ENCODE measurements at regions not wholly inside any gene's neighbourhood (a gene's known extent, or its start where the extent isn't known, plus 50 kb on each side); places are given as distances from the start of the nearest gene placed in this dataset.

DNA sequence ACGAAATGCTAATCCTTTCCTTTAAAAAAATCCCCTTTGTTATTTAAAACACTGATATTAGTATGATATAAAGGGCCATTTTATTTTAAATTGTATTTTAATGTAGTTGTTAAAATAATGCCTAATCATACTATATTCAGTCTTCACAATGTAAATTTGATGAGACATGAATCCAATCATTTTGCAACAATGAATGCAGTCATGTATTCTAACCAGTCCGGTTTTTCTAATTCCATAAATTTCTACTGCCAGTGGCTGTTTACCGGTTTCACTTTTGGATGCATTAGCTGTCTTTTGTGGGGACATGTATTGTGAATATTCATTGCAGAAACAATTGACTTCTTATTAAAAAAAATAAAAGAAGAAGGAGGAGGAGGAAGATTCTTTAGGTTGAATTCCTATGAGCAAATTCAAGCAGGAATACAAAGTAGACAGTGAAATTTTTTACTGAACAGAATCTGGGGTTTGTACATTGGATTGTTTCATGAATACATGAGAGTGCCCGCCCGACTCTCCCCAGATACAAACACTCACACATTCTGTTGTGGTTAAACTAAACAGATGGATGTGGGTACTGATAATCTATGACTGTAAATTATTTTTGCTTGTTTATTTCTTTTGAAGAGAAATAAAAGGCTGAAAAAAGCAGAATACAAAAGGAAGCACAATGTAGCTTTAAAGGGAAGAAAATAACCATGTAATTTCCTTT lies 624.8 kb upstream of the PTBP2 start:
- TF ChIP-seq, protein P1, sequence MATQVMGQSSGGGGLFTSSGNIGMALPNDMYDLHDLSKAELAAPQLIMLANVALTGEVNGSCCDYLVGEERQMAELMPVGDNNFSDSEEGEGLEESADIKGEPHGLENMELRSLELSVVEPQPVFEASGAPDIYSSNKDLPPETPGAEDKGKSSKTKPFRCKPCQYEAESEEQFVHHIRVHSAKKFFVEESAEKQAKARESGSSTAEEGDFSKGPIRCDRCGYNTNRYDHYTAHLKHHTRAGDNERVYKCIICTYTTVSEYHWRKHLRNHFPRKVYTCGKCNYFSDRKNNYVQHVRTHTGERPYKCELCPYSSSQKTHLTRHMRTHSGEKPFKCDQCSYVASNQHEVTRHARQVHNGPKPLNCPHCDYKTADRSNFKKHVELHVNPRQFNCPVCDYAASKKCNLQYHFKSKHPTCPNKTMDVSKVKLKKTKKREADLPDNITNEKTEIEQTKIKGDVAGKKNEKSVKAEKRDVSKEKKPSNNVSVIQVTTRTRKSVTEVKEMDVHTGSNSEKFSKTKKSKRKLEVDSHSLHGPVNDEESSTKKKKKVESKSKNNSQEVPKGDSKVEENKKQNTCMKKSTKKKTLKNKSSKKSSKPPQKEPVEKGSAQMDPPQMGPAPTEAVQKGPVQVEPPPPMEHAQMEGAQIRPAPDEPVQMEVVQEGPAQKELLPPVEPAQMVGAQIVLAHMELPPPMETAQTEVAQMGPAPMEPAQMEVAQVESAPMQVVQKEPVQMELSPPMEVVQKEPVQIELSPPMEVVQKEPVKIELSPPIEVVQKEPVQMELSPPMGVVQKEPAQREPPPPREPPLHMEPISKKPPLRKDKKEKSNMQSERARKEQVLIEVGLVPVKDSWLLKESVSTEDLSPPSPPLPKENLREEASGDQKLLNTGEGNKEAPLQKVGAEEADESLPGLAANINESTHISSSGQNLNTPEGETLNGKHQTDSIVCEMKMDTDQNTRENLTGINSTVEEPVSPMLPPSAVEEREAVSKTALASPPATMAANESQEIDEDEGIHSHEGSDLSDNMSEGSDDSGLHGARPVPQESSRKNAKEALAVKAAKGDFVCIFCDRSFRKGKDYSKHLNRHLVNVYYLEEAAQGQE (IDR thresholded peaks at IDR 0.05; ENCODE audit: insufficient replicate concordance, low read depth), result no peak
- TF ChIP-seq, protein P2, sequence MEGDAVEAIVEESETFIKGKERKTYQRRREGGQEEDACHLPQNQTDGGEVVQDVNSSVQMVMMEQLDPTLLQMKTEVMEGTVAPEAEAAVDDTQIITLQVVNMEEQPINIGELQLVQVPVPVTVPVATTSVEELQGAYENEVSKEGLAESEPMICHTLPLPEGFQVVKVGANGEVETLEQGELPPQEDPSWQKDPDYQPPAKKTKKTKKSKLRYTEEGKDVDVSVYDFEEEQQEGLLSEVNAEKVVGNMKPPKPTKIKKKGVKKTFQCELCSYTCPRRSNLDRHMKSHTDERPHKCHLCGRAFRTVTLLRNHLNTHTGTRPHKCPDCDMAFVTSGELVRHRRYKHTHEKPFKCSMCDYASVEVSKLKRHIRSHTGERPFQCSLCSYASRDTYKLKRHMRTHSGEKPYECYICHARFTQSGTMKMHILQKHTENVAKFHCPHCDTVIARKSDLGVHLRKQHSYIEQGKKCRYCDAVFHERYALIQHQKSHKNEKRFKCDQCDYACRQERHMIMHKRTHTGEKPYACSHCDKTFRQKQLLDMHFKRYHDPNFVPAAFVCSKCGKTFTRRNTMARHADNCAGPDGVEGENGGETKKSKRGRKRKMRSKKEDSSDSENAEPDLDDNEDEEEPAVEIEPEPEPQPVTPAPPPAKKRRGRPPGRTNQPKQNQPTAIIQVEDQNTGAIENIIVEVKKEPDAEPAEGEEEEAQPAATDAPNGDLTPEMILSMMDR (IDR thresholded peaks at IDR 0.05; ENCODE audit: insufficient read depth, low read length), result no peak
- TF ChIP-seq SPI1 (IDR thresholded peaks at IDR 0.05; ENCODE audit: borderline replicate concordance, low read depth), result no peak
- no peak for TF ChIP-seq POLR2AphosphoS5 (IDR thresholded peaks at IDR 0.05; ENCODE audit: low read depth)
- TF ChIP-seq GABPA (IDR thresholded peaks at IDR 0.05; ENCODE audit: low read depth), result no peak

DNA sequence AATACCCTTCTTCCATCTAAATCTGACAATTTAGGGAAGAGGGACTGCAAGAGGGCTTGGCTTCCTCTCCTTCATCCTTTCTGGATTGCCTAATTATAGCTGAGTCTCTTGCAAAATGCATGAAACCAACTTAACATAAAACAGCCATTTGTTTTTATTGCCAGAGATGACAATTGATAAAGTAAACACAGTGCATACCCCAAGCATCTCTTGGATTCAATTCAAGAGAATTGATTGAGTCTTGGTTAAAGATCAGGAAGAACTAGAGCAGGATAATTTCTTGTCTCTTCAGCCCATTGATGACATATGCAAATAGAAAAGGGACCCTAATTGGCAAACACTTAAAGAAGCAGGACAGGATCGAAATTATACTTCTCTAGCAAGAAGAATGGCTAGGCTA lies 617.1 kb upstream of the PTBP2 start:
- Histone ChIP-seq H3K27me3 (ENCODE audit: insufficient read depth, poor library complexity, severe bottlenecking) (no peaks in the 10 kb centered on the region), H3K4me3 (replicated peaks; ENCODE audit: insufficient read depth, low read length) (no peak overlapping the region), H3K27ac (replicated peaks) (no peak overlapping the region)
- no peak for TF ChIP-seq POLR2AphosphoS5 (IDR thresholded peaks at IDR 0.05; ENCODE audit: low read depth)
- TF ChIP-seq, protein P1 (IDR thresholded peaks at IDR 0.05; ENCODE audit: insufficient replicate concordance, low read depth), result no peak
- DNase-seq (ENCODE audit: low read depth in 1 of 2, low spot score in 1 of 2), result no peak

More for the DNA sequence above, 624.8 kb upstream of the PTBP2 start:
- DNase-seq (ENCODE audit: low read depth in 1 of 2, low spot score in 1 of 2), result no peak
- no peak overlapping the region for H3K4me3 ChIP-seq (replicated peaks; ENCODE audit: insufficient read depth, low read length)
- H3K27me3 ChIP-seq (ENCODE audit: insufficient read depth, poor library complexity, severe bottlenecking), result no peaks in the 10 kb centered on the region
- H3K27ac ChIP-seq (replicated peaks), result no peak overlapping the region

DNA sequence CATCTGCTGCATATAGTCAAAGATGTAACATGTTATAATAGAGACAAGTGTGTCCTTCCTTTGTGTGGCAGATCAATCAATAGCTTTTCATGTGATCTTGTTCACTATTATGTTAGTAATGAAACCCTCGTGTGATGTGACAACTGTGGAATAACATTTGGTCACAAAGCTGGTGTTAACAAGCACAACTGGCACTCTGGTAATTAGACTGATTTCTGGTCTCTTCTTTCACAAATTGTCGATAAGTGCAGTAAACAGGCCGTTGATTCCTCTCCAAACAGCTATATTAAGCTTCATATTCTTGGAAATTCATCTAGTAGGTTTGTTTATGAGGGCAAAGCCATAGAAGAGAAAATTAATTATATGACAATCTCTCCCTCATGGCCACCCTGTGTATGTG lies 616.7 kb upstream of the PTBP2 start:
- Histone ChIP-seq H3K27ac (replicated peaks) (no peak overlapping the region), H3K4me3 (replicated peaks; ENCODE audit: insufficient read depth, low read length) (no peak overlapping the region), H3K27me3 (ENCODE audit: insufficient read depth, poor library complexity, severe bottlenecking) (no peaks in the 10 kb centered on the region)
- TF ChIP-seq, protein P1 (IDR thresholded peaks at IDR 0.05; ENCODE audit: insufficient replicate concordance, low read depth), result no peak
- TF ChIP-seq, protein P2 (IDR thresholded peaks at IDR 0.05; ENCODE audit: insufficient read depth, low read length), result no peak
- no peak for TF ChIP-seq SPI1 (IDR thresholded peaks at IDR 0.05; ENCODE audit: borderline replicate concordance, low read depth)
- TF ChIP-seq GABPA (IDR thresholded peaks at IDR 0.05; ENCODE audit: low read depth), result no peak
- no peak for TF ChIP-seq POLR2AphosphoS5 (IDR thresholded peaks at IDR 0.05; ENCODE audit: low read depth)
- no peak for DNase-seq (ENCODE audit: low read depth in 1 of 2, low spot score in 1 of 2)
